SK-N-MC (cell line): ENCODE measurements at regions not wholly inside any gene's neighbourhood (a gene's known extent, or its start where the extent isn't known, plus 50 kb on each side); places are given as distances from the start of the nearest gene placed in this dataset.
"Not testable (repeated sequence)": the region's sequence is repeated elsewhere in the genome, so short reads cannot be mapped to it uniquely, and the experiment has no call there.

Source experiments
- EZH2 ChIP-seq: fragments of 200-600 bp; sonication (generic); IDR thresholded peaks from one replicate; pipeline ENCODE4 v1.6.1; 2017; ENCODE audit warnings: antibody characterized with exemption
- FOXP2 ChIP-seq: optimal IDR thresholded peaks from 2 replicates; pipeline ENCODE3; 2011; ENCODE audit warnings: mild to moderate bottlenecking, moderate library complexity; ENCODE audit not compliant: insufficient read depth; ENCODE audit errors: extremely low read length, control extremely low read depth
- POLR2AphosphoS5 ChIP-seq: IDR thresholded peaks from 2 replicates; pipeline ENCODE4 v1.6.1; 2012; ENCODE audit warnings: mild to moderate bottlenecking, low read depth, low read length, borderline replicate concordance

DNA sequence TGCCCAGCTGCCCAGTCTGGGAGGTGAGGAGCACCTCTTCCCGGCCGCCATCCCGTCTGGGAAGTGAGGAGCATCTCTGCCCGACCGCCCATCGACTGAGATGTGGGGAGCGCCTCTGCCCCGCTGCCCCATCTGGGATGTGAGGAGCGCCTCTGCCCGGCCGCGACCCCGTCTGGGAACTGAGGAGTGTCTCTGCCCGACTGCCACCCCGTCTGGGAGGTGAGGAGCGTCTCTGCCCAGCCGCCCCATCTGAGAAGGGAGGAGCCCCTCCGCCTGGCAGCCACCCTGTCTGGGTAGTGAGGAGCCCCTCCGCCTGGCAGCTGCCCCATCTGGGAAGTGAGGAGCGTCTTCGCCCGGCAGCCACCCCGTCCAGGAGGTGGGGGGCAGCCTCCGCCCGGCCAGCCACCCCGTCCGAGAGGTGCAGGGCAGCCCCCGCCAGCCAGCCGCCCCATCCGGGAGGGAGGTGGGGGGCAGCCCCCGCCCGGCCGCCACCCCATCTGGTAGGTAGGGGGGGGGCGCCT is 361.4 kb downstream of the ZBBX start:
- not testable (repeated sequence) for TF ChIP-seq POLR2AphosphoS5, EZH2, FOXP2
